ENCODE measurements at regions not wholly inside any gene's neighbourhood (a gene's known extent, or its start where the extent isn't known, plus 50 kb on each side); places are given as distances from the start of the nearest gene placed in this dataset.
"Not testable (repeated sequence)": the region's sequence is repeated elsewhere in the genome, so short reads cannot be mapped to it uniquely, and the experiment has no call there.

- H3K36me3 ChIP-seq: no peaks in the 10 kb centered on the region
- no peak overlapping the region for H3K27ac ChIP-seq
- no peak for ATAC-seq (ENCODE audit: insufficient number of reproducible peaks, low FRiP score, low read depth)
- no peak overlapping the region for H3K4me3 ChIP-seq
- no peak for DNase-seq (ENCODE audit: low spot score)
- TF ChIP-seq CTCF (IDR thresholded peaks at IDR 0.05): no peak
- no peaks in the 10 kb centered on the region for H3K9me3 ChIP-seq
- H3K4me1 ChIP-seq (ENCODE audit: control insufficient read depth in 1 of 2, low read depth in 2 of 2): no peaks in the 10 kb centered on the region
- H3K27me3 ChIP-seq (replicated peaks; ENCODE audit: insufficient read depth): no peaks in the 10 kb centered on the region
These were observed 158.4 kb upstream of the MEX3C start for GRCh38 chr18:51355841-51356240.

GRCh38 chr18:51360301-51360700, 162.8 kb upstream of the MEX3C start:
- not testable (repeated sequence) for DNase-seq (ENCODE audit: low spot score); ATAC-seq (ENCODE audit: insufficient number of reproducible peaks, low FRiP score, low read depth)

GRCh38 chr18:51361130-51361860, 163.8 kb upstream of the MEX3C start:
- H3K27me3 ChIP-seq (replicated peaks; ENCODE audit: insufficient read depth): no peaks in the 10 kb centered on the region
- DNase-seq (ENCODE audit: low spot score): no peak
- no peak for TF ChIP-seq CTCF (IDR thresholded peaks at IDR 0.05)
- no peaks in the 10 kb centered on the region for H3K36me3 ChIP-seq
- H3K9me3 ChIP-seq: no peaks in the 10 kb centered on the region
- ATAC-seq (ENCODE audit: insufficient number of reproducible peaks, low FRiP score, low read depth): no peak
- no peak overlapping the region for H3K4me3 ChIP-seq
- H3K27ac ChIP-seq: no peak overlapping the region
- H3K4me1 ChIP-seq (ENCODE audit: control insufficient read depth in 1 of 2, low read depth in 2 of 2): no peaks in the 10 kb centered on the region

More at GRCh38 chr18:51360301-51360700, 162.8 kb upstream of the MEX3C start:
- not testable (repeated sequence) for H3K36me3 ChIP-seq; H3K9me3 ChIP-seq; H3K27me3 ChIP-seq (replicated peaks; ENCODE audit: insufficient read depth); H3K4me1 ChIP-seq (ENCODE audit: control insufficient read depth in 1 of 2, low read depth in 2 of 2); H3K4me3 ChIP-seq; H3K27ac ChIP-seq

- H3K4me3 ChIP-seq: no peak overlapping the region
- no peaks in the 10 kb centered on the region for H3K9me3 ChIP-seq
- no peaks in the 10 kb centered on the region for H3K27me3 ChIP-seq (replicated peaks; ENCODE audit: insufficient read depth)
- H3K27ac ChIP-seq: no peak overlapping the region
- no peaks in the 10 kb centered on the region for H3K36me3 ChIP-seq
- no peaks in the 10 kb centered on the region for H3K4me1 ChIP-seq (ENCODE audit: control insufficient read depth in 1 of 2, low read depth in 2 of 2)
- DNase-seq (ENCODE audit: low spot score): no peak
- ATAC-seq (ENCODE audit: insufficient number of reproducible peaks, low FRiP score, low read depth): no peak
- TF ChIP-seq CTCF (IDR thresholded peaks at IDR 0.05): no peak
These were observed 165.9 kb upstream of the MEX3C start for GRCh38 chr18:51363384-51363783.

GRCh38 chr18:51370996-51371395, 173.5 kb upstream of the MEX3C start:
- ATAC-seq (ENCODE audit: insufficient number of reproducible peaks, low FRiP score, low read depth): no peak
- H3K36me3 ChIP-seq: no peaks in the 10 kb centered on the region
- TF ChIP-seq CTCF (IDR thresholded peaks at IDR 0.05): no peak
- DNase-seq (ENCODE audit: low spot score): no peak
- no peaks in the 10 kb centered on the region for H3K4me1 ChIP-seq (ENCODE audit: control insufficient read depth in 1 of 2, low read depth in 2 of 2)
- no peaks in the 10 kb centered on the region for H3K9me3 ChIP-seq
- H3K27ac ChIP-seq: no peak overlapping the region
- no peaks in the 10 kb centered on the region for H3K27me3 ChIP-seq (replicated peaks; ENCODE audit: insufficient read depth)
- no peak overlapping the region for H3K4me3 ChIP-seq

- no peaks in the 10 kb centered on the region for H3K4me1 ChIP-seq (ENCODE audit: control insufficient read depth in 1 of 2, low read depth in 2 of 2)
- H3K36me3 ChIP-seq: no peaks in the 10 kb centered on the region
- no peak overlapping the region for H3K27ac ChIP-seq
- H3K4me3 ChIP-seq: no peak overlapping the region
- DNase-seq (ENCODE audit: low spot score) (no peak), ATAC-seq (ENCODE audit: insufficient number of reproducible peaks, low FRiP score, low read depth) (no peak)
- no peaks in the 10 kb centered on the region for H3K27me3 ChIP-seq (replicated peaks; ENCODE audit: insufficient read depth)
- TF ChIP-seq CTCF (IDR thresholded peaks at IDR 0.05): no peak
- no peaks in the 10 kb centered on the region for H3K9me3 ChIP-seq
These were observed 174.4 kb upstream of the MEX3C start for GRCh38 chr18:51371929-51372328.

Measured in thoracic aorta (tissue), 2 donors.